GM03348 (cell line): ENCODE measurements at regions not wholly inside any gene's neighbourhood (a gene's known extent, or its start where the extent isn't known, plus 50 kb on each side); places are given as distances from the start of the nearest gene placed in this dataset.

Source experiments
- DNase-seq: peaks from one replicate; pipeline ENCODE4 v3.0.0; 2012; ENCODE audit warnings: low spot score

DNA sequence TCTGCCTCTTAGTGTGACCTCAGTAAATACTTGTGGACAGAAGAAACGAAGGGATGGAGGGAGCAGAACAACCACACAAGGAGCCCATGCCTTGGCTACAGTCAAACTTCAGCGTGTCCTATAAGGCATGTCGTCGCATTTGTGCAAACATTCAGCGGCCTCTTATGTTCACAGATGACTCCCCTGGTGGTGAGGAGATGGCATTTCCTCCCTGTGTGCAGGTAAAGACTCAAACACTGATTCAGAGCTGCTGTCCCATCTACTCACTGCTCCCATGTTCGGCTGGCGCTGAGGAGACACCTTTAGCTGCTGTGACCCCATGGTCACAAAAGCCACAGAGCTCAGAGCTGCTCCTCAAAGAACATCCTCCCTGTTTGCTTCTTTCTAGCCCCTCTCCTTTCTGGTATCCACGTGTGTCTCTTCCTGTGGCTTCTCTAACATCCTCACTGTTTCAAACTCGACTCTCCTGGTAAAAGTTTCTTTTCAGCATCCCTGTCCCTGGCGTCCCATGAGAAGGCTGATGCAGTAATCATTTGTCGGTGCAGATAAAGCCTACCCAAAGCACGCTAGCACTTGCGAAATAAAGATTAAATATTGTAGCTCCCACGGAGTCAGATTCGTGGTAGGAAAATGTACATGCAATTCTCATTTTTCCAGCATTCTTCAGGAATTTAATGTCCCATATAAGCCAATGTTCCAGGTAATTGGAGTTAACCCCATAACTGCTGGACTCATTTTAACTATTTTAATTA lies 124.9 kb upstream of the NEBL start:
- DNase-seq: no peak

DNA sequence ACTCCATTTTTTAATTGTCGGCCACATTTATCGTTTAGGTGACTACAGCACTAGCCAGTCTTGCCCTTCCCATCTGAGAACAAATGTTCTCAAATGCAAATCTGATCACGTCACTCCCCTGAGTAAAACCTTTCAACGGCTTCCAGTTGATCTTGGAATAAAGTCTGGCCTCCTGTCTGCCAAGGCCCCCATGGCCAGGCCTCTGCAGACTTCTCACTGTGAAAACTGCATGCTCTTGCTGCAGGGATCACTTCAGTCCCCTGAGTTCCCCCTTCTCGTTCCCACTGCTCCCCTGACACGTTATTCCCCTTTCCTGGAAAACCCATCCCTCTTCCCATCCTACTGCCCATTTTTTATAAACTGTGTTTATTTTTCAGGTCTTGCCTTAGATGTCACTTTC lies 124.1 kb upstream of the NEBL start:
- DNase-seq: no peak

- DNase-seq: no peak
These were observed 123.4 kb upstream of the NEBL start for GRCh38 chr10:21020545-21020944.

GRCh38 chr10:21019436-21019835 lies 122.3 kb upstream of the NEBL start:
- no peak for DNase-seq

- no peak for DNase-seq
These were observed 118.7 kb upstream of the NEBL start for GRCh38 chr10:21015851-21016250.

DNA sequence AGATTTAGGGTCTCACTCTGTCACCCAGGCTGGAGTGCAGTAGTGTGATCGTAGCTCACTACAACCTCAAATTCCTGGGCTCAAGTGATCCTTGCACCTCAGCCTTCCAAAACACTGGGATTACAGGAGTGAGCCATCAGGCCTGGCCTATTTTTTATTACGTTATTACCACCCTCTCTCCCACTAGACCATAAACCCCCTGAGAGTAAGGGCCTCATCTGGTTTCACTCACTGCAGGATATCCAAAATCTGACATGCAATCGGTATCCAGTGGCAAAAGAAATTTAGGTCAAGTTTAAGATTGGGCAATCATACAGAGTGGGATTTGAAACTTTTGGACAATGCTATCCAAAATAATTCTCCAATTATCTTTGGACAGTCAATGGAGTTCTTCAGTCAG lies 117.0 kb upstream of the NEBL start:
- no peak for DNase-seq

- no peak for DNase-seq
These were observed 114.4 kb upstream of the NEBL start for GRCh38 chr10:21011433-21012018.

DNA sequence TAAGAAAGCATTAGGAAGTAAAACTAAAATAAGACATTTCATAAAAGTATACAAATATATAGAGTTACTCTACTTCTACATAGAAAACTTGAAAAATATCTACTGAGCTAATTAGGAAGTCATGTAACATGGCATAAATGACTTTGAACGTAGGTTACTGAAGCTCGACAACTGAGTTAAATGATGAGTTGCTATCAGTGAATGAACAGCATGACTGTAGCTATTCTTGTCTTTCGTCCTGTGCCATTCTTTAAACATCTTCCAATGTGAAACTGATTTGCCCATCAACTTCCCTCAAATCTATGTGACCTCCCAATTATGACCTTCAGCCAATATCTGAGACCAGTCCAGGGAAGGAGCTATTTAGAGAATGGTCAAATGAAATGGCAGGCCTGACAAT lies 113.5 kb upstream of the NEBL start:
- no peak for DNase-seq

GRCh38 chr10:21003240-21003822 lies 106.2 kb upstream of the NEBL start:
- no peak for DNase-seq

GRCh38 chr10:21002091-21002878 lies 105.2 kb upstream of the NEBL start:
- DNase-seq: no peak

DNA sequence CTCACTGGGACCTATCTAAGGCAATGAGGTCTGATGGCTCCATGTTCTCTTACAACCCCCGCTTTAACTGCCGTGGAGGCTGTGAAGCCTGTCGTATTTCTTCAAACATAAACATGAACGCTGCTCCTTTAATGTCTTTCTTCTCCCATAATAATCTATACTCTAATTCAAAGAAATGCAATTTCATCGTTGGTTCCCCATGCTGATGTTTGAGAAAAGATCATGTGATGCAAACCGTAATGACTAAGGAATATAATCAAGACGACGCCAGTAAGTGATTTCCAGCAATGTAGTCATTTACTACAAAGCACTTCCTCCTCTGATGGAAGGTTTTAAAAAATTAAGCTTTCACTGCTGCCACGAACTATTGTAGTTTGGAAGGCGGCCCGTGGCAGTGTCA lies 102.6 kb upstream of the NEBL start:
- no peak for DNase-seq

DNA sequence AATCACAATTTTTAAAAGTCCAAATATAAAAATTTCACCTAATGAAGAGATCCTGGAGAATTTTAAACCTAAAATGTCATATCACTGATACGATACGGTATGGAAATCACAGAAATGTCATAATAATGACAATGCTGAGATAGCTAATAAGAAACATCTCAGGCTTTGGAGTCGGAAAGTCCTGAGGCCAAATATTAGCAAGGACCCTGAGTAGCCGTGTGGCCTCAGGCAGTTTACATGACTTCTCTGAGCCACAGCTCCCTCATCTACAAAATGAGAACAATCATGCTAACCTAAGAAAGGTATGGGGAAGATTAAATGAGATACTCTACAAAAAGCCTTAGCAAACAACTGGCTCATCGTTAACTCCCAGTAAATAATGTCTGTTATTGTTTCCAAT lies 100.9 kb upstream of the NEBL start:
- no peak for DNase-seq

DNA sequence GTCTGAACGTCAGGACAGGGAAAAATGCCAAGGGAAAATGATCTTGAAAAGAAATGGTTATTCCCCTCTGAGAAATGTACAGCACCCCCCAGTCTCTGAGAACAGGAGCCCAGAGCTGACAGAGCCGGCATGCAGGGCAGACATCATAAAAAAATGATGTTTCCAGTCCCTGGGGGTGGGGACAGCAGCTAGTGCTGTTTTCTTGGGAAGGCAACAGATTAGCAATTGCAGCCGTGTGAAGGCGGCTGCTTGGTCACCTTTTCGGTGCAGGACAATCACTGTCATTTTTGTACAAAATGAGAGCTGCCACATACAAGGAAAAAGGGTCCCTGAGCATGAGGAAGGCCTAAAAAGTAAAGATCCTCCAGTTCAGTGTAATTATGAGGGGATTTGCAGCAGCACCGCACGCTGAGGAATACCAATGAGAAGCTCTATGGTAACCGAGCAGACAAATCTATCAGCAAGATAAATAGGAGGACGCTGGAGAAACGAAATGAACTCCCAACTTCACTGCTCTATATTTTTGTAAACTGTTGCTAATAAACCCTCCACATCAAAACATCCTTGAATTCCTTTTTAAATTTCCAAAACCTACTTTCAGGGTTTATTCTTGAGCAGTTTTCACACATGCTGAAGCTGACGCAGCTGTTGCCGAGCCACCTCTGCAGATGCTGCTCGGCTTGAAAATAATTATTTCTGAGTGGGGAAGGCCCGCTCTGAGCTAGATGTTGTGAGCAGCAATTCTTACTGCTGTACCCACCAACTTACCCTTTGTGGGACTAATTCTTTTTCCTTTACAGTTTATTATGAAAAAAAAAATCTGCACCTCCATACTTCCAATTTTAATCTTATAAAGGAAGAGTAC lies 98.2 kb upstream of the NEBL start:
- no peak for DNase-seq

GRCh38 chr10:20993830-20994527 lies 96.9 kb upstream of the NEBL start:
- DNase-seq: no peak

DNA sequence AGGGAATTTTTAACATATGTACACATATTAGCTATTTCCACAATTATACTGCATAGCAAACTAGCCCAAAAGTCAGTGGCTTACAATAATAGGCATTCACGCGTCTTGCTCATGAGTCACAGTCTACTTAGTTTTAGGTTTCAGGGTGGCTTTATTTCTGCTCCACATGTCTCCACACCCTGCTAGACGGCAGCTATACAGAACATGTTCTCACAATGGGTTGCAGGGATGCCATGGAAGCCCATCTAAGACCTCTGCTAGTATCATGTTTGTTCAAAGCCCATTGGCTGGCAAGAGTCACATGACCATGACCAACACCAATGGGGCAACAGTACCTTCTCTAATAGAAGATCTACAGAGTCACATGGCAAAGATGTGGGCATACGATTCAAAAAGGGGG lies 96.3 kb upstream of the NEBL start:
- no peak for DNase-seq

GRCh38 chr10:20991526-20991925 lies 94.4 kb upstream of the NEBL start:
- DNase-seq: no peak

DNA sequence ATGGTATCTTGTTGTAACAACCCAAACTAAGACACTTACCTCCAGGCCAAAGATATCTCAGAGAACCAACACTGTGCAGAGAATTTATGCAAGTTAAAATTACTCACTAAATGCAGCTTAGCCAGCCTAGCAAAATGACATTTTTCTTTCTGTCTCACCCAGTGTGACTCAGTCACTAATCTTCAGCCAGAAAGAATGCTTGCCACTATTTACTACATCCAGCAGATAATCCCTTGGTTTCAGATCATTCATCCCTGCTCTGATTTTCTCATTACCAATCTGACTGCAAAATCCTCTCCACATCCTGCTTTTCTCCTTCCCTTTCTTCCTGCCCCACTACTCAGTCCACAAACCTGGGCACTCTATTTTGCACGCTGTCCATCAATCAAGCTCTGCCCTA lies 93.5 kb upstream of the NEBL start:
- no peak for DNase-seq

GRCh38 chr10:20988357-20988983 lies 91.4 kb upstream of the NEBL start:
- no peak for DNase-seq

GRCh38 chr10:20986049-20986448 lies 88.9 kb upstream of the NEBL start:
- DNase-seq: no peak

- no peak for DNase-seq
These were observed 87.6 kb upstream of the NEBL start for GRCh38 chr10:20984662-20985061.

DNA sequence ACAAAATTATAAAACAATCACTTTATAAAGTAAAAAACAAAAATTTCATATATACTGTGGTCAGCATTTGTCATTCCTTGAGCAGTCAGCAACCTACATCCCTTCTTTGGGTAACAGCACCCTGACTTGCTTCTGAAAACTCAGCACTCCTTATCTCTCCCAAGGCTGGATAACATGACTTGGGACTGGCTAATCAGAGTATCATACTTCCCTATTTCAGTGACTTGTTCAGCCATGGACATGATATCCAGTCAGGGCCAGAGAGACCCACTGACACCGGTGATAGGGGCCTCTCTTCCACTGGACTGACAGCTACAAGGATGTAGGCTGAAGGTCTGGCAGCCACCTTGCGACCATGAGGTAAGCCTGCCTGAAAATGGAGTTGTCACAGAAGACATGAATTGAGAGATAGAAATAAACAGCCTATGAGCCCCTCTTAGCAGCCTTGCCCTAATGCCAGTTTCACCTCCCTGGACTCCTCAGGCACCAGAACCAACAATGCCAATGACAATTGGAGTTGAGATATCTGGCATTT lies 84.4 kb upstream of the NEBL start:
- no peak for DNase-seq
